Amygdala (tissue), 56 donors: ENCODE measurements at regions not wholly inside any gene's neighbourhood (a gene's known extent, or its start where the extent isn't known, plus 50 kb on each side); places are given as distances from the start of the nearest gene placed in this dataset.
A peak's percentile ranks its signal among the peaks of the same experiment; 100 is the strongest.
"Not testable (repeated sequence)": the region's sequence is repeated elsewhere in the genome, so short reads cannot be mapped to it uniquely, and the experiment has no call there.

Experiments used
- DNase-seq, 56 donors: peaks; one replicate each; lab custom pipeline; 2025; lab: John Stamatoyannopoulos, UW

- peak in 1 of 56 donors; percentile 2 for DNase-seq
Observed at GRCh38 chr16:62280506-62280905, 244.3 kb upstream of the CDH8 start.

- no peak for DNase-seq
Observed at GRCh38 chr16:62277942-62278341, 241.7 kb upstream of the CDH8 start.

- DNase-seq = no peak
Observed at GRCh38 chr16:62276637-62277036, 240.4 kb upstream of the CDH8 start.

- no peak for DNase-seq
Observed at GRCh38 chr16:62272035-62272434, 235.8 kb upstream of the CDH8 start.

- DNase-seq = no peak
Observed at GRCh38 chr16:62261760-62262159, 225.5 kb upstream of the CDH8 start.

- not testable (repeated sequence) for DNase-seq
Observed at GRCh38 chr16:62258931-62259435, 222.7 kb upstream of the CDH8 start.

GRCh38 chr16:62256406-62256805 lies 220.2 kb upstream of the CDH8 start:
- no peak for DNase-seq

GRCh38 chr16:62254847-62255246 lies 218.6 kb upstream of the CDH8 start:
- DNase-seq = no peak

- DNase-seq = no peak
Observed at GRCh38 chr16:62254372-62254771, 218.1 kb upstream of the CDH8 start.

GRCh38 chr16:62253966-62254365 lies 217.7 kb upstream of the CDH8 start:
- no peak for DNase-seq

GRCh38 chr16:62249069-62249468 lies 212.8 kb upstream of the CDH8 start:
- no peak for DNase-seq

GRCh38 chr16:62240722-62241121 lies 204.5 kb upstream of the CDH8 start:
- no peak for DNase-seq

- DNase-seq = peak in 44 of 56 donors; percentile 2 to 82 (median 33)
Observed at GRCh38 chr16:62225675-62226074, 189.4 kb upstream of the CDH8 start.

GRCh38 chr16:62224646-62225209 lies 188.5 kb upstream of the CDH8 start:
- DNase-seq = no peak

GRCh38 chr16:62216837-62217236 lies 180.6 kb upstream of the CDH8 start:
- DNase-seq = no peak

GRCh38 chr16:62213763-62214162 lies 177.5 kb upstream of the CDH8 start:
- DNase-seq = no peak

GRCh38 chr16:62208934-62209333 lies 172.7 kb upstream of the CDH8 start:
- DNase-seq = no peak

GRCh38 chr16:62205459-62205858 lies 169.2 kb upstream of the CDH8 start:
- no peak for DNase-seq

- DNase-seq = no peak
Observed at GRCh38 chr16:62201911-62202310, 165.7 kb upstream of the CDH8 start.

- DNase-seq = no peak
Observed at GRCh38 chr16:62194828-62195227, 158.6 kb upstream of the CDH8 start.

GRCh38 chr16:62190426-62190825 lies 154.2 kb upstream of the CDH8 start:
- DNase-seq = no peak

GRCh38 chr16:62177351-62178203 lies 141.3 kb upstream of the CDH8 start:
- DNase-seq = no peak
